ENCODE measurements at regions not wholly inside any gene's neighbourhood (a gene's known extent, or its start where the extent isn't known, plus 50 kb on each side); places are given as distances from the start of the nearest gene placed in this dataset.

- TF ChIP-seq ZNF274 (IDR thresholded peaks at IDR 0.05; ENCODE audit: low read depth, low read length) (no peak), YY1 (IDR thresholded peaks at IDR 0.05; ENCODE audit: insufficient read depth, insufficient read length) (no peak)
Observed at GRCh38 chr20:53867741-53868351, 202.5 kb downstream of the BCAS1 start.
